Suprapubic skin (tissue), 4 donors: ENCODE measurements at regions not wholly inside any gene's neighbourhood (a gene's known extent, or its start where the extent isn't known, plus 50 kb on each side); places are given as distances from the start of the nearest gene placed in this dataset.
A peak's percentile ranks its signal among the peaks of the same experiment; 100 is the strongest.

Experiments used
- DNase-seq, 2 donors: peaks; one replicate each; pipeline ENCODE4 v3.0.0-alpha.2; 2019; ENCODE audit warnings: low spot score in 2 of 2
- H3K27ac ChIP-seq: fragments of 200-600 bp; sonication (generic); one replicate; pipeline ENCODE4 v1.5.1; 2019
- H3K27me3 ChIP-seq: fragments of 200-600 bp; sonication (generic); one replicate; pipeline ENCODE4 v1.5.1; 2019
- H3K36me3 ChIP-seq: fragments of 200-600 bp; sonication (generic); one replicate; pipeline ENCODE4 v1.5.1; 2019
- H3K4me1 ChIP-seq: fragments of 200-600 bp; sonication (generic); one replicate; pipeline ENCODE4 v1.5.1; 2019
- H3K4me3 ChIP-seq: fragments of 200-600 bp; sonication (generic); one replicate; pipeline ENCODE4 v1.5.1; 2019; ENCODE audit warnings: mild to moderate bottlenecking
- H3K9me3 ChIP-seq: fragments of 200-600 bp; sonication (generic); one replicate; pipeline ENCODE4 v1.5.1; 2019
- CTCF ChIP-seq, 2 donors: fragments of 200-600 bp in 1 of 2; fragments of 450-650 bp in 1 of 2; sonication (generic) in 1 of 2; IDR thresholded peaks; one replicate each; pipeline ENCODE4 v1.5.1; 2016 to 2019; ENCODE audit warnings: antibody characterized with exemption in 2 of 2, mild to moderate bottlenecking in 1 of 2, moderate library complexity in 1 of 2
- EP300 ChIP-seq: sonication (generic); formaldehyde crosslinking; IDR thresholded peaks from one replicate; pipeline ENCODE4 v1.6.1; 2017; ENCODE audit warnings: antibody characterized with exemption
- POLR2A ChIP-seq, 2 donors: fragments of 450-650 bp; IDR thresholded peaks; one replicate each; pipeline ENCODE4 v1.6.1; 2017; ENCODE audit warnings: antibody characterized with exemption in 2 of 2, mild to moderate bottlenecking in 2 of 2, moderate library complexity in 2 of 2
- POLR2AphosphoS5 ChIP-seq, 3 donors: sonication (generic); formaldehyde crosslinking; IDR thresholded peaks; one replicate each; pipeline ENCODE4 v1.6.1; 2017; ENCODE audit warnings: antibody characterized with exemption in 3 of 3
- WGBS: methylation state at CpG from one replicate; pipeline ENCODE4 v1.1.5; 2018; 5-methylcytosine and 5-hydroxymethylcytosine counted together

GRCh38 chr17:77489239-77489892, 348.6 kb downstream of the SEC14L1 start:
- H3K27ac ChIP-seq, result no peak overlapping the region
- 73% methylated on average over 9 of the region's 19 CpGs for WGBS
- H3K27me3 ChIP-seq, result no peaks in the 10 kb centered on the region
- peaks cover 18% of the 10 kb centered on the region for H3K4me1 ChIP-seq
- H3K9me3 ChIP-seq, result no peaks in the 10 kb centered on the region
- TF ChIP-seq CTCF (IDR thresholded peaks at IDR 0.05) (no peak), POLR2A (IDR thresholded peaks at IDR 0.05) (no peak), POLR2AphosphoS5 (IDR thresholded peaks at IDR 0.05) (no peak), EP300 (no peak)
- peak in 1 of 2 donors; percentile 58 for DNase-seq
- H3K36me3 ChIP-seq, result peaks cover 73% of the 10 kb centered on the region
- no peak overlapping the region for H3K4me3 ChIP-seq

- no peak overlapping the region for H3K27ac ChIP-seq
- peaks cover 23% of the 10 kb centered on the region for H3K4me1 ChIP-seq
- H3K27me3 ChIP-seq, result no peaks in the 10 kb centered on the region
- DNase-seq, result peak; percentile 86 to 93
- no peaks in the 10 kb centered on the region for H3K9me3 ChIP-seq
- no peak overlapping the region for H3K4me3 ChIP-seq
- H3K36me3 ChIP-seq, result peaks cover 73% of the 10 kb centered on the region
- 26% methylated on average over 6 of the region's 11 CpGs for WGBS
- no peak for TF ChIP-seq CTCF (IDR thresholded peaks at IDR 0.05)
- no peak for TF ChIP-seq POLR2A (IDR thresholded peaks at IDR 0.05)
- TF ChIP-seq EP300, result no peak
- TF ChIP-seq POLR2AphosphoS5 (IDR thresholded peaks at IDR 0.05), result peak in 2 of 3 donors; percentile 22 to 50
These were observed 349.1 kb downstream of the SEC14L1 start for GRCh38 chr17:77489893-77490255.

- Histone ChIP-seq H3K4me1 (peaks cover 23% of the 10 kb centered on the region), H3K27ac (no peak overlapping the region), H3K27me3 (no peaks in the 10 kb centered on the region), H3K4me3 (no peak overlapping the region), H3K9me3 (no peaks in the 10 kb centered on the region), H3K36me3 (peaks cover 73% of the 10 kb centered on the region)
- no peak for TF ChIP-seq POLR2AphosphoS5 (IDR thresholded peaks at IDR 0.05)
- no peak for TF ChIP-seq EP300
- TF ChIP-seq POLR2A (IDR thresholded peaks at IDR 0.05), result no peak
- 76% methylated on average over 17 of the region's 27 CpGs for WGBS
- DNase-seq, result peak in 1 of 2 donors; percentile 58
These were observed 349.8 kb downstream of the SEC14L1 start for GRCh38 chr17:77490361-77491183.

GRCh38 chr17:77491921-77492445, 351.2 kb downstream of the SEC14L1 start:
- Histone ChIP-seq H3K27ac (no peak overlapping the region), H3K9me3 (no peaks in the 10 kb centered on the region), H3K36me3 (peaks cover 74% of the 10 kb centered on the region), H3K27me3 (no peaks in the 10 kb centered on the region), H3K4me3 (no peak overlapping the region), H3K4me1 (peaks cover 23% of the 10 kb centered on the region)
- 66% methylated on average over 14 of the region's 16 CpGs for WGBS
- TF ChIP-seq EP300, result no peak
- no peak for TF ChIP-seq POLR2AphosphoS5 (IDR thresholded peaks at IDR 0.05)
- no peak for TF ChIP-seq POLR2A (IDR thresholded peaks at IDR 0.05)
- TF ChIP-seq CTCF (IDR thresholded peaks at IDR 0.05), result no peak
- peak in 1 of 2 donors; percentile 62 for DNase-seq

GRCh38 chr17:77492446-77493237, 351.9 kb downstream of the SEC14L1 start:
- Histone ChIP-seq H3K36me3 (peaks cover 74% of the 10 kb centered on the region), H3K9me3 (no peaks in the 10 kb centered on the region), H3K27me3 (no peaks in the 10 kb centered on the region), H3K4me3 (no peak overlapping the region), H3K27ac (no peak overlapping the region), H3K4me1 (peaks cover 23% of the 10 kb centered on the region)
- peak; percentile 59 to 70 for DNase-seq
- WGBS, result 82% methylated on average over 22 of the region's 23 CpGs
- no peak for TF ChIP-seq EP300
- no peak for TF ChIP-seq CTCF (IDR thresholded peaks at IDR 0.05)
- no peak for TF ChIP-seq POLR2A (IDR thresholded peaks at IDR 0.05)
- TF ChIP-seq POLR2AphosphoS5 (IDR thresholded peaks at IDR 0.05), result no peak
